ENCODE measurements at regions not wholly inside any gene's neighbourhood (a gene's known extent, or its start where the extent isn't known, plus 50 kb on each side); places are given as distances from the start of the nearest gene placed in this dataset.

DNA sequence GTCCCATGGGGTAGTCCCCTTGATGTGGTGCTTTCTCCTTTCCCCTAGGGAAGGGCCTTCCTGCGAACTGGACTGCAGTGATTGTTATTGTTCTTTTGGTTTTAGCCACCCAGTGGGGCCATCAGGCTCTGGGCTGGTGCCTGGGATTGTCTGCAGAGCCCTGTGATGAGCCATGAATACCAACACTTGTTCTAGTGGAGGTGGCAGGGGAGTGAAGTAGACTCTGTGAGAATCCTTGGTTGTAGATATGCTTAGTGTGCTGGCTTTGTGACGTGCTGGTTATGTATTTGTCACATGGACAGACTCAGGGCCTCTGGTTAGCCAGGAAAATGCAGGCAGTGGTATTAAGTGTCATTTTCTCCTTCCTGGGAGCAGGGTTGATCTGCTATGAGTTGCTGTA, 51.8 kb upstream of the NDUFB4 start:
- DNase-seq, result no peak

DNA sequence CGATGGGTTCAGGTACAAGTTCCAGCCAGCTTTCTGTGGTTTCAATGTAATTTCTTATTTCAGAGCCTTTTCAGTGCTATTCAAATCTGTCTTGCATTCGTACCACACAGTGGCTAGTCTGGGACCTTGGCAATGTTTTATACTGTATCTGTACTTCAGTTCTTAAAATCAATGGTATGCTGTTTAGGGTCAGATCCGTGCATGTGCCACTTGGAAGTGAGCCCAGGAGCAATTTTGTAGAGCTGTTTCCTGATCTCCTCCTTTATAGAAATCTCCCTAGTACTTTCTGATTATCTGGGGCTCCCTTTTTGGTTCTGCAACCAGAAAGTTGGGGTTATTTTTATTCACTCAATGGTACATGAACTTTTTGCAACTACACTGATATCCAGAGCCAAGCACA, 59.5 kb upstream of the NDUFB4 start:
- DNase-seq, result no peak

DNA sequence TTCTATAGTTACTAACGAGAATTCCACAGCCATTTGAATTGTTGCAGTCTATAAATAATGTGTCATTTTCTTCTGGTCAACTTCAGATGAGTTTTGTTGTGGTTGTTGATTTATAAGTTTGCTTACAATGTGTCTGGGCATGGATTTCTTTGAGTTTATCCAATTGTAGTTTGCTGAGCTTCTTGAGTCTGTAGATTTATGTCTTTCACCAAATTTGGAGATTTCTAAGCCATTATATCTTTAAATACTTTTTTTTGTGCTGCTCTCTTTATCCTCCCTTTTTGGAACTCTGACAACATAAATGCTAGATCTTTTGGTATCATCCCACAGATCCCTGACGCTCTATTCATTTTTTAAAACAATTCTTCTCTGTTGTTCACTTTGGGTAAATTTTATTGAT, 63.2 kb upstream of the NDUFB4 start:
- no peak for DNase-seq

GRCh38 chr3:120528163-120528562, 68.0 kb upstream of the NDUFB4 start:
- no peak for DNase-seq

DNA sequence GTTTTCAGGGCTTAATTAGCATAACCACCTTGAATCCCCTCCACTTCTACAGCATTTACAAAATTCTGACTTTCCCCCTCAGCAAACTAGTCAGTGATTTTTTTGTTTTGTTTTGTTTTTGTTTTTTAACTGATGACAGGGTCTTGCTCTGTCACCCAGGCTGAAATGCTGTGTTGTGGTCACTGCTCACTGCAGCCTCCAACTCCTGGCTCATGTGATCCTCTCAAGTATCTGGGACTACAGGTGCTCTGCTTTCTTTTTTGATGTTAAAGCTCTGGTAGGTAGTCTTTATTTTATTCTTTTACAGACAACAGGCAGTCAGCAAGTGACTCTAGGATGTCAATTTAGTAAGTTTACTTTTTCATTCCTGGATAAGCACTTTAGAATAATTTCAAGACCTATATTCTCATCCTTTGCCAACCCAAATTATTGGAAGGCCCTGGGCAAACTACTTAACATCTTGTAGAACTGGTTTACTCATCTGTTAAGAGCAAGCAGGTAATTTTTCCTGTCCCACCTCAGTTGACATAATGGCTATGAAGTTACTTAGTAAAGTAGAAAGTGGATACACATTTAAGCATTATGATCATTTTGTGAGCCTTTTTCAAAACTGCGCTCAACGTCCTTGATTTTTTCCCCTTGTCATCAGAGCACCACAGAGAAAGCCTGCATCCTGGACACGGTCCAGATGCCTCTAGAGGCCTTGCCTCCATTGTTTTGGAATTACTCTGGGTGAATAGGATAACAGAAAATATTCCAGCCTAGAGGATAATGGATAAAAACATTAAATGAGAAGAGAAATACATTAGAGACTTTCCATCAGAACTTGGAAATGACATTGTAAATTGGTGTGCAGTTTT, 69.9 kb upstream of the NDUFB4 start:
- DNase-seq, result no peak

DNA sequence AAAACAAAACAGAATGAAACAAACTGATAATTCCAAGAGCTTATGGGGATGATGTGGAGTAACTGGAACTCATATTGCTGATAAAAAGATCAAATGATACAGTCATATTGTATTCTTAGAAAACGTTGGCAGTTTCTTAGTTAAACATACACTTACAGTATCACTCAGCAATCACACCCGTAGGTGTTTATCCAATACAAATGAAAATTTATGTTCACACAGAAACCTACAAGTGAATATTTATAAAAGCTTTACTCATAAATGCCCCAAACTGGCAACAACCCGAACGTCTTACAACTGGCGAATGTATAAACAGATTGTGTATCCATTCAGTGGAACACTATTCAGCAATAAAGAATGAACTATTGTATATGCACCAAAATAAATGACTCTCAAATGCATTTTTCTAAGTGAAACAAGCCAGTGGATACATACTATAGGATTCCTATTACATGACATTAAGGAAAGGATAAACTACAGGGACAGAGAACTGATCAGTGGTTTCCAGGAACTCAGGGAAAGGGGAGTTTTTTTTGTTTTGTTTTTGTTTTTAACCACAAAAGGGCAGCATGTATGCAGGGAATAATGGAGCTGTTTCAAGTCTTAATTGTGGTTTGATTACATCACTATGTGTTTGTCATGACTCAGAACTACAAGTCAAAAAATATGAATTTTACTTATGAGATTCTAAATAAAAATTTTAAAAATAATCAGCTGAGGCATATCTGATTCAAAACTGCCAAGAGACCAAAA, 71.8 kb upstream of the NDUFB4 start:
- no peak for DNase-seq

GRCh38 chr3:120516136-120516535, 65.3 kb upstream of the FSTL1 start:
- DNase-seq, result no peak

DNA sequence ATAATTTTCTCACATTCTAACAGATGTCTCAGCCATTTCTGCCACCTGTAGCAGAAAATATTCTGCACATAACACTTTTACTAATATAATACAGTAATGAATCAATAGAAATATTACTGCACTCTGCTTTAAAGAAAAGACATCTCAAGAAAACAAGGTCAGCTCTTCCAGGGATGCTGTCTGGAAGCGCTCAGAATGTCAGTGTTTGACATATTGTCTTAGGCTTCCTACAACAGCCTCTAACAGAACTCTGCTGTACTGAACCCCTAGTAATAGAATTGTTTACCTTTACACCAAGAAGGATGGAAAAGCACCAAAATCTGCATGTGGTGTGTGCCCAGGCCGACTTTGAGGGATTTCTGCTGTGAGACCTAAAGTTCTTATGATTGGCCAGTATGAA, 61.9 kb upstream of the FSTL1 start:
- DNase-seq, result no peak

GRCh38 chr3:120506828-120507774, 56.3 kb upstream of the FSTL1 start:
- peak; percentile 42 for DNase-seq

DNA sequence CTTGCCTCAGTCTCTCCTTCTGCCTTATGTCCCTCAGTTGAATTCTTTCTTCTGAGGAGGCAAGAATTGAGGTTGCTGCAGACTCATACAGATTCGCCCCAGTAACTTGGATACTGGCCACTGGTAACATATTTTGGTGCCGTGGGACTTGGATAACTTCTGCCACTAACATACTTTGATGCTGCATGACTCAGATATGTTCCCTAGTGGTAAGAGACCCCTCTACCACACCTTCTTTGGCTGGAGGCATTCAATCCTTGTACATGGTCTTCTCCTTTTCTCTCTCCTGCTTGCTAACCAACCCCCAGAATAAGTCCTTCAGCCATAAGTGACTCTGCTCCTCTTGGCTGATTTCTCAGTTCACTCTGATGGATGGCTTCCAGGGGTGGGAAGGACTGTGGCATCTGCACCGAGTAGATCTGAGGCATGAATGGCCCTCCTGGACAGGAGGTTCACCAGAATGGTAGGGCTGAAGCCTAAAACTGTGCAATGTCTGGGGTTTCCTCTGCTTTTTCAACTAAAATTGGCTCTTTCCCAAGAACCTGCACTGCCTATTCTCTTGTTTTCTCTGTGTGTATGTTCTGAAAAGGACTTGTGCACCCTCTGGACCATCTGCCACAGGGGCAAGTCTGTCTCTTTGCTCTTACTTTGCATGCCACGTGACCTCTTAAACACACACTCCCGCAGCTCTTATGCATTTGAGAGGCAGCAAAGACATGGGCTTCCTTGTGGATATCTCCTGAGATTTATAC, 55.5 kb upstream of the FSTL1 start:
- DNase-seq, result no peak

DNA sequence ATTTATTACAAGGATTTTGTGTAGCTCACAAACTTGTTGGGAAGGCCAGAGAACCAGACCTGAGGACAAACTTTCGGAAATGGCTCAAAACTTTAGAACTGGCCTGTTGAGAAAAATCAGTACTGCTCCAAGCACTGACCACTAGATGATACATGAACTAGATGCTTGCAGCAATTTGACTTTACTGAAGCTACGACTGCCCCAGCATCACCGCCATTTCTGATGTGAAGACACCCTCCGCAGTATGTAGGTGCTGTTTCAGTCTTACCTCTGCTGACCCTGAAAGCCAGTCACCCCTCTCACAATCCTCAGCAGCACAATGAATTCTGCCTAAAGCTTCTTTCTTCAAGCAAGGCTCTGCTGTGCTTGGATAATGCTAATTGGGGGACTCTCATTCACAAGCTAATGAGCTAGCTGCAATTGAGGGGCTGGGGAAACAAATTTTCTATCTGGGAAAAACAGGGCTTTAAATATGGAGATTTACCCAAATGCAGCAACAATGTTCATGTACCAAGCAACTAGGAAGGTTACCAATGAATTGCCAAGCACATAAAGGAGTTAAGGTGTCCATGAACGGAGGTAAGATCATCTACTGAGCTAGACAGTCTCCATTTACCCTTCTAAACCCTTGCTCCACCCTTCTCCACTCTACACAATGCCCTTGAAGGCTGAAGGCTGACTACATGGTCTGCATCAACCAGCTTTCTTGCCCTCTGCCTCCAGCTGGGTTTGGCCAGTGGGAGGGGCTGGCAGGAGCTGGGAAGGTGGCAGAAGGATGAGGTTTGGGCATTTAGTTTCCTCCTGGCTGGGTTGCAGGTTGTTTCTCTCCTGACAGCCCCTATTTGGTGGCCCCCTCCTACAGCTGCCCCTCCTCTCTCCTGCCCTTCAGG, 53.2 kb upstream of the FSTL1 start:
- DNase-seq, result no peak

- no peak for DNase-seq
Measured at GRCh38 chr3:120502116-120502515, 51.3 kb upstream of the FSTL1 start.

Measured in skin of body (tissue), 1 donor.